Small intestine (tissue), 7 donors: ENCODE measurements at regions not wholly inside any gene's neighbourhood (a gene's known extent, or its start where the extent isn't known, plus 50 kb on each side); places are given as distances from the start of the nearest gene placed in this dataset.
A peak's percentile ranks its signal among the peaks of the same experiment; 100 is the strongest.

Experiments
- DNase-seq, 2 donors: peaks; one replicate each; pipeline versions ENCODE4 v3.0.0 to v3.0.0-alpha.2; 2013
- FAIRE-seq: peaks from 2 replicates; lab custom pipeline; 2012; peaks lifted over from hg19 to GRCh38; lab: Jason Lieb, UNC
- H3K27ac ChIP-seq, 3 donors: one replicate each; pipeline ENCODE4 v1.5.1; 2013; ENCODE audit warnings: low read length in 2 of 3, mild to moderate bottlenecking in 2 of 3, control low read depth in 1 of 3, inconsistent platforms in 1 of 3, low read depth in 1 of 3, moderate library complexity in 1 of 3
- H3K27me3 ChIP-seq, 3 donors: one replicate each; pipeline ENCODE4 v1.6.1; 2013; ENCODE audit warnings: low read length in 3 of 3, inconsistent platforms in 1 of 3; ENCODE audit not compliant: control insufficient read depth in 3 of 3, insufficient read depth in 3 of 3
- H3K36me3 ChIP-seq, 3 donors: one replicate each; pipeline ENCODE4 v1.6.1; 2013; ENCODE audit warnings: low read length in 3 of 3, inconsistent platforms in 1 of 3, low read depth in 1 of 3, mild to moderate bottlenecking in 1 of 3, moderate library complexity in 1 of 3; ENCODE audit not compliant: control insufficient read depth in 3 of 3, insufficient read depth in 2 of 3
- H3K4me1 ChIP-seq, 3 donors: one replicate each; pipeline ENCODE4 v1.6.1; 2013; ENCODE audit warnings: low read length in 2 of 3, inconsistent platforms in 1 of 3, low read depth in 1 of 3, mild to moderate bottlenecking in 1 of 3, moderate library complexity in 1 of 3; ENCODE audit not compliant: control insufficient read depth in 3 of 3, insufficient read depth in 2 of 3
- H3K4me3 ChIP-seq, 3 donors: one replicate each; pipeline ENCODE4 v1.5.1; 2013; ENCODE audit warnings: low read length in 3 of 3, control low read depth in 1 of 3, inconsistent platforms in 1 of 3, low read depth in 1 of 3, mild to moderate bottlenecking in 1 of 3, moderate library complexity in 1 of 3
- H3K9me3 ChIP-seq, 2 donors: one replicate each; pipeline ENCODE4 v1.6.1; 2013; ENCODE audit warnings: low read depth in 1 of 2, low read length in 1 of 2; ENCODE audit not compliant: control insufficient read depth in 2 of 2, insufficient read depth in 1 of 2
- WGBS, 3 donors: extraction: QIAGEN DNeasy Blood & Tissue Kit; methylation state at CpG; one replicate each; pipeline ENCODE4 v1.1.7; 2013; 5-methylcytosine and 5-hydroxymethylcytosine counted together
- donor health status: healthy with polysubstance abuse.
- donor health status: control.
- donor health status: control.
- donor health status: Bipolar disorder and iron deficiency.
- donor health status: healthy.

GRCh38 chr10:81036257-81036656 is 498.6 kb downstream of the SH2D4B start:
- Histone ChIP-seq H3K27me3 (no peaks in the 10 kb centered on the region), H3K27ac (no peak overlapping the region), H3K9me3 (no peaks in the 10 kb centered on the region), H3K4me1 (no peaks in the 10 kb centered on the region), H3K4me3 (no peak overlapping the region), H3K36me3 (no peaks in the 10 kb centered on the region)
- WGBS, 3 donors = 39 to 67% (median 64%) methylated on average over 3 of the region's 3 CpGs
- DNase-seq = no peak
- no peak for FAIRE-seq

GRCh38 chr10:81040031-81040430 is 502.3 kb downstream of the SH2D4B start:
- Histone ChIP-seq H3K36me3 (no peaks in the 10 kb centered on the region), H3K4me1 (peaks cover 0 to 4% (median 0%) of the 10 kb centered on the region in 3 donors), H3K4me3 (no peak overlapping the region), H3K9me3 (no peaks in the 10 kb centered on the region), H3K27ac (no peak overlapping the region), H3K27me3 (no peaks in the 10 kb centered on the region)
- WGBS, 3 donors = 68 to 84% (median 71%) methylated on average over 6 of the region's 6 CpGs
- no peak for DNase-seq
- no peak for FAIRE-seq

DNA sequence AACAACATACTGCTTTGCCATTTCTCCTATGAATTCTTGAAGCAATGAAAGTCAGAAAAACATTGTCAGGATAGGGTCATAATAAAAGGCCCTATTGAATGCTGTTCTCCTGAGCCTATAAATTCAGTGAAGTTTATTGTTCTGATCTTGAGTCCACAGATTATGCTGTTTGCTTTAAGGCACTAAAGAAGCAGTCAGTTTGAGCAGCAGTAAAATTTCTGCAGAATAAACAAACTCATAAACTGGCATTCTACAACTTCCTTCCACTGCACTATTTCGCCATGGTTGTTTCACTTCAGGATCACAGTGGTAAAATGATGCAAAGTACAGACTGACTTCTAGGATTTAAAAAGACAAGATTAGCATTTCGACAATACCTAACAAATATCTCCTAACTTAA is 503.2 kb downstream of the SH2D4B start:
- no peak for FAIRE-seq
- DNase-seq = peak in 1 of 2 donors; percentile 46
- 13 to 35% (median 19%) methylated on average over 2 of the region's 2 CpGs for WGBS, 3 donors
- no peaks in the 10 kb centered on the region for H3K36me3 ChIP-seq
- H3K27ac ChIP-seq = no peak overlapping the region
- no peaks in the 10 kb centered on the region for H3K9me3 ChIP-seq
- H3K4me3 ChIP-seq = no peak overlapping the region
- no peaks in the 10 kb centered on the region for H3K27me3 ChIP-seq
- peaks cover 0 to 4% (median 0%) of the 10 kb centered on the region in 3 donors for H3K4me1 ChIP-seq

GRCh38 chr10:81042647-81043046 is 504.9 kb downstream of the SH2D4B start:
- Histone ChIP-seq H3K9me3 (no peaks in the 10 kb centered on the region), H3K27ac (no peak overlapping the region), H3K4me1 (peaks cover 0 to 4% (median 0%) of the 10 kb centered on the region in 3 donors), H3K36me3 (no peaks in the 10 kb centered on the region), H3K27me3 (no peaks in the 10 kb centered on the region), H3K4me3 (no peak overlapping the region)
- DNase-seq (no peak), FAIRE-seq (no peak)
- 68 to 75% (median 68%) methylated on average over 2 of the region's 2 CpGs for WGBS, 3 donors

GRCh38 chr10:81065474-81065873 is 527.8 kb downstream of the SH2D4B start:
- H3K9me3 ChIP-seq = no peaks in the 10 kb centered on the region
- whole genome bisulfite sequencing, 3 donors = 85 to 90% (median 85%) methylated on average over 1 of the region's 1 CpG
- FAIRE-seq = no peak

GRCh38 chr10:81068460-81068859 is 530.8 kb downstream of the SH2D4B start:
- Histone ChIP-seq H3K27ac (no peak overlapping the region), H3K9me3 (no peaks in the 10 kb centered on the region), H3K4me3 (no peak overlapping the region), H3K36me3 (no peaks in the 10 kb centered on the region), H3K27me3 (no peaks in the 10 kb centered on the region), H3K4me1 (no peaks in the 10 kb centered on the region)
- FAIRE-seq (no peak), DNase-seq (no peak)
- 30 to 45% (median 36%) methylated on average over 3 of the region's 3 CpGs for WGBS, 3 donors

More at GRCh38 chr10:81065474-81065873, 527.8 kb downstream of the SH2D4B start:
- DNase-seq = no peak
- no peaks in the 10 kb centered on the region for H3K27me3 ChIP-seq
- no peak overlapping the region for H3K27ac ChIP-seq
- H3K36me3 ChIP-seq = no peaks in the 10 kb centered on the region
- H3K4me3 ChIP-seq = no peak overlapping the region
- H3K4me1 ChIP-seq = no peaks in the 10 kb centered on the region

DNA sequence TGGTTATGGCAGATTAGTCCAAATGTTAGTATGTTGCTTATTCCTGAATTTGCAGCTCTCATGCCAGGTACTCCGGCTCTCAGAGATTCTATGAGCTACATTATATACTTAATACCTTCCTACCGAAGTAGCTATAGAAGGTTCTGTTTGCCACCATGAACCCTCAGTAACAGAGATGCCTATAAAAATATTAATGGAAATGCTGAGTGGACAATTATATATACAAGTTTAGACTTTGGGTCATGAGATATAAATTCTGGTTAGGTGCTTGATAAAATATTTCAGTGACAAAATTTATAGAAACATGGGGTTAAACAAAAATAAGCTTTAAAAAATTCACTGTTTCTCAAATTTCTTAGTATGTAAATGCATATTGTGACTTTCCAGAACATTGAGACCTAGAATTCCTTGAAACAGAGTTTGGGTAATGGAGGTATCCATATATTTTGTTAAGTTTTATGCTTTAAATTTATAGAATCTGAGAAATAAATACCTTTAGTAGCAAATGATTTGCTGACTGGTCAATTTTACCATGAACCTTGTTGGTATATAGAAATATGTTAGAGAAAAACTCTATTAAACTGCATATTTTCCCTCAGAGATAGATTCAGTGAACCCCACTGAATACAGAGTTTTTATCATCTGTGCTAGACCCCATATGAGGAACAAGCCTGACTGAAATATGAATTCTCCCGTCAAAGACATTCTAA is 533.5 kb downstream of the SH2D4B start:
- H3K36me3 ChIP-seq = no peaks in the 10 kb centered on the region
- H3K9me3 ChIP-seq = no peaks in the 10 kb centered on the region
- H3K4me3 ChIP-seq = no peak overlapping the region
- H3K4me1 ChIP-seq = no peaks in the 10 kb centered on the region
- no peaks in the 10 kb centered on the region for H3K27me3 ChIP-seq
- FAIRE-seq (no peak), DNase-seq (no peak)
- WGBS, 3 donors = 60 to 88% (median 86%) methylated on average over 3 of the region's 3 CpGs
- H3K27ac ChIP-seq = no peak overlapping the region

DNA sequence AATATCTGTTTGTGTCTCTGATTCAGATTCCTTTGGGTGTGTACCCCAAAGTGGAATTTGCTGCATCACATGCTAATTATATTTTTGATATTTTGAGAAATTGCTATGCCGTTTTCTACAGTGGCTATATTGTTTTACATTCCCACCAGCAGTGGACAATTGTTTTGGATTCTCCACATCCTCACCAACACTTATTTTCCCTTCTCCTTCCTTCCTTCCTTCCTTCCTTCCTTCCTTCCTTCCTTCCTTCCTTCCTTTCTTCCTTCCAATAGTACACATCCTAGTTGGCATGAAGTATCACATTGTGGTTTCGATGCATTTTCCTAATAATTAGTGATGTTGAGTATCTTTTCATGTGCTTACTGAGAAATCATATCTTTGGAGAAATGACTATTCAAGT is 535.5 kb downstream of the SH2D4B start:
- DNase-seq (no peak), FAIRE-seq (no peak)
- H3K4me3 ChIP-seq = no peak overlapping the region
- H3K4me1 ChIP-seq = no peaks in the 10 kb centered on the region
- no peaks in the 10 kb centered on the region for H3K9me3 ChIP-seq
- no peak overlapping the region for H3K27ac ChIP-seq
- 83 to 85% (median 85%) methylated on average over 2 of the region's 2 CpGs for WGBS, 3 donors
- no peaks in the 10 kb centered on the region for H3K27me3 ChIP-seq
- no peaks in the 10 kb centered on the region for H3K36me3 ChIP-seq
